Left cardiac atrium (tissue), 4 donors: ENCODE measurements at regions not wholly inside any gene's neighbourhood (a gene's known extent, or its start where the extent isn't known, plus 50 kb on each side); places are given as distances from the start of the nearest gene placed in this dataset.

Experiments
- ATAC-seq, 2 donors: fragments of 200-7000 bp; cut with Tn5 transposase; one replicate each; pipeline ENCODE4 v1.9.1; 2020; ENCODE audit warnings: mild to moderate bottlenecking in 2 of 2, moderate library complexity in 2 of 2
- DNase-seq: peaks from one replicate; pipeline ENCODE4 v3.0.0-alpha.2; 2020
- intact Hi-C, 2 donors: fragments of 100-400 bp; cut with DNase I; formaldehyde crosslinking; loops; one replicate each; pipeline versions ENCODE4 v1.14.1 to v1.15.1; 2022 to 2023
- donor health status: DM: no; HTN: yes; CAD: no.
- donor health status: DM: no; HTN: yes; CAD: no; lungs with severe emphysema.
- donor health status: DM: yes; HTN: yes; CAD: no.
- donor health status: Dilated cardiomyopathy.

GRCh38 chr7:114048386-114049235 lies 129.8 kb upstream of the PPP1R3A start:
- intact Hi-C loops: no loop called here
- DNase-seq (no peak), ATAC-seq (peak in 1 of 2 donors; percentile 21)

- DNase-seq (no peak), ATAC-seq (no peak)
- intact Hi-C loops: no loop called here
These were observed 129.1 kb upstream of the PPP1R3A start for GRCh38 chr7:114047889-114048288.

DNA sequence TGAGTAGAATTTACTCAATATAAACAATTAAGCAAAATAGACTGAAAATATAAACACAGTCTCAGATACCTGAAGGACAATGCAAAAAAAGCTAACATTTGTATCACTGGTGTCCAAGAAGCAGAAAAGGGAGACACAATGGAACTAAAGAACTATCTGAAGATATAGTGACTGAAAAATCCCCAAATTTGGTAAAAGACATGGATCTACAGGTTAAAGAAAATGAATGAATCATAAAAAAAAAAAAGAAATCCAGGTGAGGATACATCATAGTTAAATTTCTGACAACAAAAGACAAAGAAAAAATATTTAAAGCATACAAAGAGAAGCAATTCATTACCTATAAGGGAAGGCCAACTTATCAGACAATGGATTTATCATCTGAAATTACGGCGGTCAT lies 114.7 kb upstream of the PPP1R3A start:
- ATAC-seq (no peak), DNase-seq (no peak)
- intact Hi-C loops: no loop called here

- intact Hi-C loops: no loop called here
These were observed 107.8 kb upstream of the PPP1R3A start for GRCh38 chr7:114026486-114027089.

DNA sequence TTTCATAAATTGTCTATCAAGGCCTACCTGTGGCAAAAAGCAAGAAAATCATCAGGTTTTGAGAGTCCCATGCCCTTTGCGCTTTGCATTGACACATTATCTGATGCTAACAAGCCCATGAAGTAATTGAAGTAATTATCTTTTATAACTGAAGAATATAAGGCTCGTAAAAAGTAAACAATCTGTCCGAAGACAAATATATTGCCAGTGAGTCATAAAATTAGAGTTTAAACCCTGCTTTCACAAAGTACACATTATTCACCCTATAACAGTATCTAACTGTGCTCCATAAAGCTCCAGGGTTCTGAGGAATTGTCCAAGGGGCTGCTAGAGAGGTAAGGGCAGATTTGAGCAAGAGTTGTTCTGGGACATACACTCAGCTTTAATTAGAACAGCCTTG lies 102.3 kb upstream of the PPP1R3A start:
- DNase-seq (no peak), ATAC-seq (no peak)
- intact Hi-C loops: no loop called here

More at GRCh38 chr7:114026486-114027089, 107.8 kb upstream of the PPP1R3A start:
- DNase-seq (no peak), ATAC-seq (no peak)

DNA sequence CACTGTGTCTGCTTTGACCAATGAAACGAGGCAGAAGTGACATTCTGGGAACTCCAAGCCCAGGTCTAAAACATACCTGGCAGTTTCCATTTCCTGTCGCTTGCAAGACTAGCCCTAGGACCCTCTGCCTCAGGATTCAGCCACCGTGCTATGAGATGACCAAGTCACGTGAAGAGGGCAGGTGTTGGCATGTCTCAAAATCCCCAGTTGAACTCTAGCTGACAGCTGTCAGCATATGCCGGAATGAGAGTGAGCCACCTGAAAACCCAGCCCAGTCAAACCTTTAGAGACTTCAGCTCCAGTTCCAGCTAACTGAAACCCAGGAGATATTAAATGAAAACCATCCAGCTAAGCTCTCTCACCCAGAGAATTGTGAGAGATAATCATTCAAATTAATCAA lies 89.9 kb upstream of the PPP1R3A start:
- intact Hi-C loops: no loop called here
- no peak for ATAC-seq
- no peak for DNase-seq

- ATAC-seq (no peak), DNase-seq (no peak)
- intact Hi-C loops: no loop called here
These were observed 88.6 kb upstream of the PPP1R3A start for GRCh38 chr7:114007386-114007785.

DNA sequence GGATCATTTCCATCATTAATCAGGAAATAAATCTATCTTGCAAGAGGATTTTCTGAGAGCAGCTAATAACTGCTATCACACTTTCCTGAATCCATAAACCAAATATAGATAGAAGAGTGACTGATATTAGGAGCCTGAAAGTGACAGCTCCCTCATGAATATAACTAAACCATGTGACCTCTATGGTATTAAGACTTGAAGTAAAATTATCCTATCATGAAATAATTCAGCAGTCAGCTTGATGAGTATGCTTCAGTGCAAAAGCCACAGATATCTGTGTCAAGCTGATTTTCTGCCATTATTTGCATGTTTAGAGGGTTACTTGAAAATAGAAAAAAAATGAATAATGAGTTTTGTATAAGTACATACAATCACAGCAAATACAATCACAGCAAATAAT lies 80.1 kb upstream of the PPP1R3A start:
- ATAC-seq: no peak
- DNase-seq: no peak
- intact Hi-C loops: no loop called here

DNA sequence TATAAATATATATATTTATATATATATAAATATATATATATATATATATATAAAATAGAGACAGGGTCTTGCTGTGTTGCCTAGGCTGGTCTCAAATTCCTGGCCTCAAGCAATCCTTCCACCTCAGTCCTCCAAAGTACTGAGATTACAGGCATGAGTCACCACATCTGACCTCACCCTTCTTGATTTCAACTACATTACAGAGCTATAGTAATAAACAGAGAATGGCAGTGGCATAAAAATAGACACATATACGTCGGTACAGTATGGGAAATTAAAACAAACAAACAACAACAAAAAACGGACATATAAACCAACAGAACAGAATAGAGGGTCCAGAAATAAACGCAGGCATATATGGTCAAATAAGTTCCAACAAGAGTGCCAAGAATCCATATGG lies 77.6 kb upstream of the PPP1R3A start:
- DNase-seq (no peak), ATAC-seq (no peak)
- intact Hi-C loops: no loop called here

GRCh38 chr7:113986216-113986615 lies 67.4 kb upstream of the PPP1R3A start:
- intact Hi-C loops: no loop called here
- DNase-seq (no peak), ATAC-seq (no peak)

DNA sequence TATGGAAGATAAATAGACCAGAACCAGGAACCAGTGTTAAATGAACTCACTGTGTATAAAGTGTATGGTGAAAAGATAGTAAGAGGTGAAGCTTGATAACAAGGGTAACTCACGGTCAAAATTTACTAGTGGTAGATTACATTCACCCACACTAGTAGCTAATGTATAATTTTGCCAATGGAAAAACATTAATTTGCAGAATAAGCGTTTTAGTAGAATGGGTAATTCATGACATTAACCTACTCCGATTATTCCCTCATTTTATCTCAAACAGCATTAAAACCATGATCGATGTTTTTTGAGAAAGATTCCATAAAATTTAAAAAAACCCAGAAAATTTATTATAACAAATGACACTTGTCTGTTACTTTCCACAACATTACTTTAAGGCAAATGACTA lies 57.7 kb upstream of the PPP1R3A start:
- DNase-seq (no peak), ATAC-seq (no peak)
- intact Hi-C loops: no loop called here

- DNase-seq (no peak), ATAC-seq (no peak)
- intact Hi-C loops: no loop called here
These were observed 49.9 kb upstream of the PPP1R3A start for GRCh38 chr7:113968713-113969112.
